Chondrocyte (in vitro differentiated cells): ENCODE measurements at regions not wholly inside any gene's neighbourhood (a gene's known extent, or its start where the extent isn't known, plus 50 kb on each side); places are given as distances from the start of the nearest gene placed in this dataset.

Experiments used
- DNase-seq: peaks from one replicate; pipeline ENCODE4 v3.0.0; 2021; ENCODE audit warnings: mixed read lengths, low spot score
- H3K27ac Mint-ChIP-seq: one replicate; pipeline ENCODE4 v1.8.0; 2021; ENCODE audit warnings: mild to moderate bottlenecking, moderate library complexity, mixed read lengths; ENCODE audit not compliant: unreplicated experiment
- H3K27me3 Mint-ChIP-seq: 2 replicates; pipeline ENCODE4 v1.8.0; 2021; ENCODE audit warnings: low read depth, mixed read lengths
- H3K36me3 Mint-ChIP-seq: 2 replicates; pipeline ENCODE4 v1.8.0; 2021; ENCODE audit warnings: low read depth, mixed read lengths
- H3K4me1 Mint-ChIP-seq: 2 replicates; pipeline ENCODE4 v1.8.0; 2021; ENCODE audit warnings: low read depth, mild to moderate bottlenecking, mixed read lengths
- H3K4me3 Mint-ChIP-seq: one replicate; pipeline ENCODE4 v1.8.0; 2021; ENCODE audit warnings: mild to moderate bottlenecking, moderate library complexity, mixed read lengths; ENCODE audit not compliant: unreplicated experiment
- H3K9me3 Mint-ChIP-seq: 2 replicates; pipeline ENCODE4 v1.8.0; 2021; ENCODE audit warnings: low read depth, mixed read lengths
- CTCF ChIP-seq: fragments of 200-600 bp; sonication (generic); IDR thresholded peaks from 2 replicates; pipeline ENCODE4 v1.5.0; 2021; ENCODE audit warnings: antibody characterized with exemption, mild to moderate bottlenecking, moderate library complexity

- H3K4me3 Mint-ChIP-seq = no peak overlapping the region
- no peaks in the 10 kb centered on the region for H3K4me1 Mint-ChIP-seq
- peaks cover 17% of the 10 kb centered on the region for H3K9me3 Mint-ChIP-seq
- H3K27ac Mint-ChIP-seq = no peak overlapping the region
- no peaks in the 10 kb centered on the region for H3K27me3 Mint-ChIP-seq
- H3K36me3 Mint-ChIP-seq = peaks cover 2% of the 10 kb centered on the region
- TF ChIP-seq CTCF = no peak
- no peak for DNase-seq
Observed at GRCh38 chr4:96240041-96240440, 400.1 kb downstream of the PDHA2 start.

- Mint-ChIP-seq H3K27ac (no peak overlapping the region), H3K4me3 (no peak overlapping the region), H3K36me3 (peaks cover 1% of the 10 kb centered on the region), H3K4me1 (no peaks in the 10 kb centered on the region), H3K9me3 (peaks cover 7% of the 10 kb centered on the region), H3K27me3 (no peaks in the 10 kb centered on the region)
- DNase-seq = no peak
- no peak for TF ChIP-seq CTCF
Observed at GRCh38 chr4:96241819-96242218, 401.9 kb downstream of the PDHA2 start.

- Mint-ChIP-seq H3K27ac (no peak overlapping the region), H3K36me3 (no peaks in the 10 kb centered on the region), H3K27me3 (no peaks in the 10 kb centered on the region), H3K9me3 (no peaks in the 10 kb centered on the region), H3K4me3 (no peak overlapping the region), H3K4me1 (no peaks in the 10 kb centered on the region)
- no peak for TF ChIP-seq CTCF
- no peak for DNase-seq
Observed at GRCh38 chr4:96247096-96247495, 407.2 kb downstream of the PDHA2 start.

GRCh38 chr4:96248225-96248624 is 408.3 kb downstream of the PDHA2 start:
- no peaks in the 10 kb centered on the region for H3K9me3 Mint-ChIP-seq
- DNase-seq = no peak
- no peaks in the 10 kb centered on the region for H3K4me1 Mint-ChIP-seq
- no peaks in the 10 kb centered on the region for H3K27me3 Mint-ChIP-seq
- H3K4me3 Mint-ChIP-seq = no peak overlapping the region
- TF ChIP-seq CTCF = no peak
- no peak overlapping the region for H3K27ac Mint-ChIP-seq
- H3K36me3 Mint-ChIP-seq = no peaks in the 10 kb centered on the region

GRCh38 chr4:96260064-96260682 is 420.3 kb downstream of the PDHA2 start:
- no peaks in the 10 kb centered on the region for H3K36me3 Mint-ChIP-seq
- no peak for TF ChIP-seq CTCF
- H3K9me3 Mint-ChIP-seq = peaks cover 2% of the 10 kb centered on the region
- H3K27ac Mint-ChIP-seq = no peak overlapping the region
- no peak overlapping the region for H3K4me3 Mint-ChIP-seq
- H3K4me1 Mint-ChIP-seq = no peaks in the 10 kb centered on the region
- DNase-seq = no peak
- H3K27me3 Mint-ChIP-seq = no peaks in the 10 kb centered on the region
